RWPE2 (cell line): ENCODE measurements at regions not wholly inside any gene's neighbourhood (a gene's known extent, or its start where the extent isn't known, plus 50 kb on each side); places are given as distances from the start of the nearest gene placed in this dataset.

Source experiments
- ATAC-seq: fragments of 200-7000 bp; cut with Tn5 transposase; 3 replicates; pipeline ENCODE4 v1.9.1; 2021; ENCODE audit warnings: low read depth
- DNase-seq: peaks from one replicate; pipeline ENCODE4 v3.0.0-alpha.2; 2020; ENCODE audit warnings: low spot score
- H3K27ac ChIP-seq: fragments of 450-650 bp; 2 replicates; pipeline ENCODE4 v1.5.1; 2017; ENCODE audit warnings: mild to moderate bottlenecking; ENCODE audit not compliant: poor library complexity, severe bottlenecking
- H3K27me3 ChIP-seq: fragments of 250-450 bp; sonication (Bioruptor Pico); 2 replicates; pipeline ENCODE4 v1.5.1; 2021; ENCODE audit warnings: mild to moderate bottlenecking, moderate library complexity; ENCODE audit not compliant: insufficient read depth, poor library complexity, severe bottlenecking
- H3K36me3 ChIP-seq: fragments of 250-450 bp; sonication (Bioruptor Pico); 2 replicates; pipeline ENCODE4 v1.5.1; 2020; ENCODE audit warnings: low read depth, mild to moderate bottlenecking, moderate library complexity
- H3K4me1 ChIP-seq: fragments of 250-450 bp; sonication (Bioruptor Pico); 2 replicates; pipeline ENCODE4 v1.5.1; 2021; ENCODE audit warnings: mild to moderate bottlenecking, moderate library complexity; ENCODE audit not compliant: insufficient read depth, poor library complexity, severe bottlenecking
- H3K4me3 ChIP-seq: fragments of 250-450 bp; sonication (Bioruptor Pico); 2 replicates; pipeline ENCODE4 v1.5.1; 2021; ENCODE audit warnings: mild to moderate bottlenecking, moderate library complexity; ENCODE audit not compliant: severe bottlenecking
- H3K9me3 ChIP-seq: fragments of 250-450 bp; sonication (Bioruptor Pico); 2 replicates; pipeline ENCODE4 v1.5.1; 2021; ENCODE audit warnings: mild to moderate bottlenecking, moderate library complexity; ENCODE audit not compliant: severe bottlenecking
- TF ChIP-seq, protein P1 (sequence below): fragments of 450-650 bp; IDR thresholded peaks from one replicate; pipeline ENCODE4 v1.5.1; 2017; ENCODE audit warnings: mild to moderate bottlenecking, moderate library complexity; ENCODE audit not compliant: poor library complexity, severe bottlenecking

DNA sequence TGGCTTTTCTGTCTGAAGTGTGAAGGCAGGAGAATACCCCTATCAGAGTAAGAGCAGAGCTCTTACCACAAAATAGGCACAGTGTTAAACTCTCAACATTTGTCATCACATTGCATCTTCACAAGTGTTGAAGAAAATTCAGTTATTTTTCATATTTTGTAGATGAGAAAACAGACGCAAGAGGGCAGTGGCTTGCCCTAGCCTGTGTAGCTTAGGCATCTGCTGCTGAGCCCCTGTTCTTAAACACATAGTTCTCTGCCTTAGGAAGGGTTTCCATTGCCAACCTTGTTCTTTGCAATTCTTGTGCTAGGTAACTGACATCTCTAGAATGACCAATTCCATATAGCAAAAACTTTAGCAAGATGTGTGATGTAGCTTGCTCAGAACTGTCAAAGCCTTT, 112.7 kb upstream of the RMDN2 start:
- Histone ChIP-seq H3K36me3 (no peaks in the 10 kb centered on the region), H3K27me3 (no peaks in the 10 kb centered on the region), H3K9me3 (peaks cover 4% of the 10 kb centered on the region), H3K4me3 (no peak overlapping the region), H3K27ac (no peak overlapping the region), H3K4me1 (no peaks in the 10 kb centered on the region)
- DNase-seq = no peak
- no peak for ATAC-seq
- TF ChIP-seq, protein P1, sequence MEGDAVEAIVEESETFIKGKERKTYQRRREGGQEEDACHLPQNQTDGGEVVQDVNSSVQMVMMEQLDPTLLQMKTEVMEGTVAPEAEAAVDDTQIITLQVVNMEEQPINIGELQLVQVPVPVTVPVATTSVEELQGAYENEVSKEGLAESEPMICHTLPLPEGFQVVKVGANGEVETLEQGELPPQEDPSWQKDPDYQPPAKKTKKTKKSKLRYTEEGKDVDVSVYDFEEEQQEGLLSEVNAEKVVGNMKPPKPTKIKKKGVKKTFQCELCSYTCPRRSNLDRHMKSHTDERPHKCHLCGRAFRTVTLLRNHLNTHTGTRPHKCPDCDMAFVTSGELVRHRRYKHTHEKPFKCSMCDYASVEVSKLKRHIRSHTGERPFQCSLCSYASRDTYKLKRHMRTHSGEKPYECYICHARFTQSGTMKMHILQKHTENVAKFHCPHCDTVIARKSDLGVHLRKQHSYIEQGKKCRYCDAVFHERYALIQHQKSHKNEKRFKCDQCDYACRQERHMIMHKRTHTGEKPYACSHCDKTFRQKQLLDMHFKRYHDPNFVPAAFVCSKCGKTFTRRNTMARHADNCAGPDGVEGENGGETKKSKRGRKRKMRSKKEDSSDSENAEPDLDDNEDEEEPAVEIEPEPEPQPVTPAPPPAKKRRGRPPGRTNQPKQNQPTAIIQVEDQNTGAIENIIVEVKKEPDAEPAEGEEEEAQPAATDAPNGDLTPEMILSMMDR = no peak

DNA sequence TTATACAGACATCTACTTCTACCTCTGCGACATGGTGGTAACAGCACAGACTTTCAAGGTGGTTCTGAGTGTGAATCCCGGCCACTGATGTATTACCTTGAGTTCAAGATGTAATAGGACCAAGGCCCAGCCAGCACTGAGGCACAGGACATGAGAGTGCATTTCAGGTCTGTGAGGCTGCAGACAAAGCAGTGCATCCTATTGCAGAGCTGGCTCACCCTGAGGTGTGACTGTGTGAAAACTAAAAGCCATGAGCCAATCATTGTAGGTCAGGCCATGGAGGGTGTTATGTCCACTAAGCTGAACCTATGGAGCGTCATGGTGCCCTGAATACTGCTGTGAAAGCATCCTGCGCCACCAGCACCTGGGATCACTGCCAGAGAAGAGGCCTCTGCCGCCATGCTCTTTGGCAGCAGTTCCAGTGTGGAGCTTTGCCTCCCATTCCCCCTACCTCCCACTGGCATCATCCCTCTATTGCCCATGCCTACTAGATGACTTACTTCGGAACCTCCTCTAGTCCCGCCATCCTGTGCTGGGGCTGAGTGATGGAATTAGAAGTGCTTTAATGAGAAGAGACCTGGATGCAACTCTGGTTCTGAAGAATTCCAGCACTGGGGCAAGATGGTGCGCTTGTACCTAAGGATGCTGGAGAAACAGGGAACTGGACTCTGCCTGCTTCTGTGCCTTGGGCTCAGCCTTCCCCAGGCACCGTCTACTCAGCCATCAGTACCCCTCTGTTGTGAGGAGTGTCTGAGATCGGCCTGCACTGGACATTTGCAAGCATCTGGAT, 112.0 kb upstream of the RMDN2 start:
- Histone ChIP-seq H3K4me1 (no peaks in the 10 kb centered on the region), H3K9me3 (peaks cover 4% of the 10 kb centered on the region), H3K27me3 (no peaks in the 10 kb centered on the region), H3K27ac (no peak overlapping the region), H3K36me3 (no peaks in the 10 kb centered on the region), H3K4me3 (no peak overlapping the region)
- TF ChIP-seq, protein P1 = no peak
- DNase-seq = no peak
- no peak for ATAC-seq

DNA sequence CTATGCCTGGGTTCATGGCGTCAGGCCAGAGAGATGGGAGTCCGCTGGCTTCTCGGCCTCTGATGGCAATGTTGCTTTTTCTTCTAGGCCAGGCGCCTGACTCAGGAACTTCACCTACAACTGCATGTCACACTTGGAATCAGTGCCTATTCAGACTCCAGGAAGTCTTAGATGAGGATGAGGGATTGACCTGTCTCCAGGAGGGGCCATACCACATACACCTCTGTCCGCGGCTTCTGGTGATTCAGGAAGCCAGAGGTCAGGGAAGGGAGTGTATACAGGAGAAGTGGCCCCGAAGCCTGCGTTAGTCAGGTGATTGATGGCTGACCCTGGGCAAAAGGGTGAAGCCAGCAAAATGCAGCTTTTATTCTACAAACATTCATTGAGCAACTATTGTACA, 109.1 kb upstream of the RMDN2 start:
- DNase-seq = no peak
- TF ChIP-seq, protein P1 = no peak

DNA sequence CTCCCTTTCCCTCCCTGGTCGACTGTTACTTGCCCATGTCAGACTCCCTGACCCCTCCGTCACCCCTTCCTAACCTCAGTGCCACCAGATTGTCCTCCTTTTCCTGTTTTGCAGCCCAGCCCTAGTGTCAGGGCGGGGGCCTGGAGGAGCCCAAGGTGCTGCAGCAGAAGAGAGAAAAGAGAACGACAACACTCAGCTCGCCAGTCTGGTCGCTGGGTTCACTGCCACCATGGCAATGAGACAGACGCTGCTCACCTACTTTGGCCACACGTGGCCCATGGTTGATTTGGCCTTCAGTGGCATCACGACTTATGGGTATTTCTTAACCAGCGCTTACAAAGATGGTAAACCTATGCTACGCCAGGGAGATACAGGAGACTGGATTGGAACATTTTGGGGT, 108.4 kb upstream of the RMDN2 start:
- TF ChIP-seq, protein P1 = no peak
- ATAC-seq (no peak), DNase-seq (no peak)
- Histone ChIP-seq H3K36me3 (no peaks in the 10 kb centered on the region), H3K27ac (no peak overlapping the region), H3K4me3 (no peak overlapping the region), H3K9me3 (no peaks in the 10 kb centered on the region), H3K27me3 (no peaks in the 10 kb centered on the region), H3K4me1 (no peaks in the 10 kb centered on the region)

More for the DNA sequence above, 109.1 kb upstream of the RMDN2 start:
- no peak for ATAC-seq
- Histone ChIP-seq H3K27me3 (no peaks in the 10 kb centered on the region), H3K9me3 (no peaks in the 10 kb centered on the region), H3K27ac (no peak overlapping the region), H3K36me3 (no peaks in the 10 kb centered on the region), H3K4me1 (no peaks in the 10 kb centered on the region), H3K4me3 (no peak overlapping the region)

DNA sequence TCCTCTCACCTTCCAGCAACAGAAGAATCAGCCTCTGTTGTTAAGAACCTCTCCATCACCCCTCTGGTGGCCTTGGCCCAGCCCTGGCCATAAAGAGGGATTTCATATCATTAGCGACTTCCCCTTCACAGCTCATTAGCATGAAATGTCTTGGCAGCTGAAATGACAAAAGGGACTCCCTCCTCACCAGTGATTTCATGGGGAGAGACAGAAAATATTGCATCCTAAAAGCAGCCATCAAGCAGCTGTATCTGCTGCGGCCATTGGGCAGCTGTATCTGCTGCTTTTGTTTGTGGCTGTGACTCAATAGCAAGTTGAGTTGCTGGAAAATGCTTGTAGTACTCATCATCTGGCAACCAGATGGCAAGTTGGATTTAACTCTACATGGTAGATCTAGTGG, 105.9 kb upstream of the RMDN2 start:
- no peak overlapping the region for H3K4me3 ChIP-seq
- ATAC-seq (no peak), DNase-seq (no peak)
- H3K27ac ChIP-seq = no peak overlapping the region
- no peaks in the 10 kb centered on the region for H3K4me1 ChIP-seq
- H3K27me3 ChIP-seq = no peaks in the 10 kb centered on the region
- TF ChIP-seq, protein P1 = no peak
- no peaks in the 10 kb centered on the region for H3K36me3 ChIP-seq
- no peaks in the 10 kb centered on the region for H3K9me3 ChIP-seq
